A673 (cell line): ENCODE measurements at regions not wholly inside any gene's neighbourhood (a gene's known extent, or its start where the extent isn't known, plus 50 kb on each side); places are given as distances from the start of the nearest gene placed in this dataset.
"Not testable (repeated sequence)": the region's sequence is repeated elsewhere in the genome, so short reads cannot be mapped to it uniquely, and the experiment has no call there.

Source experiments
- BruUV-seq: library from RNA; stranded (reverse); fragments of 400-500 nt; replicated peaks from 2 replicates; lab custom pipeline; 2021; lab: Mats Ljungman, UMichigan
- CTCF ChIA-PET: fragments of 300-600 bp; sonication (Branson Sonifier 250); formaldehyde crosslinking; loops from one replicate; lab custom pipeline; 2022; ENCODE audit warnings: antibody characterized with exemption; lab: Charles Lee
- POLR2A ChIA-PET: fragments of 300-600 bp; sonication (Branson Sonifier 250); formaldehyde crosslinking; loops from one replicate; lab custom pipeline; 2022; ENCODE audit warnings: antibody characterized with exemption; ENCODE audit not compliant: low non-redundant PET; lab: Charles Lee
- DNase-seq: peaks from one replicate; pipeline ENCODE4 v3.0.0-alpha.2; 2015; ENCODE audit warnings: low spot score
- H3K27ac ChIP-seq: fragments of 200-600 bp; sonication (generic); 2 replicates; pipeline ENCODE4 v1.5.1; 2016; ENCODE audit warnings: mixed run types, low read depth, mild to moderate bottlenecking, mixed read lengths, antibody characterized with exemption, low read length; ENCODE audit not compliant: poor library complexity, severe bottlenecking
- H3K27me3 ChIP-seq: fragments of 200-600 bp; sonication (generic); replicated peaks from 2 replicates; pipeline ENCODE4 v1.6.1; 2017; ENCODE audit warnings: mixed run types, low read depth, mild to moderate bottlenecking, mixed read lengths, antibody characterized with exemption, low read length; ENCODE audit not compliant: insufficient read depth, poor library complexity
- H3K36me3 ChIP-seq: fragments of 200-600 bp; sonication (generic); 2 replicates; pipeline ENCODE4 v1.6.1; 2016; ENCODE audit warnings: mixed run types, mild to moderate bottlenecking, mixed read lengths, antibody characterized with exemption, low read length; ENCODE audit not compliant: insufficient read depth, poor library complexity, severe bottlenecking
- H3K4me1 ChIP-seq: fragments of 200-600 bp; sonication (generic); 2 replicates; pipeline ENCODE4 v1.6.1; 2017; ENCODE audit warnings: mixed run types, mild to moderate bottlenecking, mixed read lengths, antibody characterized with exemption, low read length; ENCODE audit not compliant: insufficient read depth, poor library complexity, severe bottlenecking
- H3K4me3 ChIP-seq: fragments of 200-600 bp; sonication (generic); 2 replicates; pipeline ENCODE4 v1.5.1; 2016; ENCODE audit warnings: low read depth, mixed run types, mild to moderate bottlenecking, mixed read lengths, low read length; ENCODE audit not compliant: poor library complexity, severe bottlenecking
- H3K9me3 ChIP-seq: fragments of 200-600 bp; sonication (generic); 2 replicates; pipeline ENCODE4 v1.6.1; 2016; ENCODE audit warnings: mixed run types, low read depth, mild to moderate bottlenecking, mixed read lengths, antibody characterized with exemption, low read length; ENCODE audit not compliant: poor library complexity, severe bottlenecking
- EZH2 ChIP-seq: fragments of 200-600 bp; sonication (generic); IDR thresholded peaks from 2 replicates; pipeline ENCODE4 v1.6.1; 2017; ENCODE audit warnings: borderline replicate concordance, low read depth, mild to moderate bottlenecking, mixed read lengths, antibody characterized with exemption, low read length; ENCODE audit not compliant: poor library complexity, severe bottlenecking
- intact Hi-C: fragments of 100-400 bp; cut with micrococcal nuclease; formaldehyde crosslinking; loops from one replicate; pipeline ENCODE4 v1.10.0; 2022; ENCODE audit not compliant: unreplicated experiment
- TF ChIP-seq, protein P1 (sequence below): fragments of 300-800, 200-600 bp; sonication (generic); conservative IDR thresholded peaks from 2 replicates; pipeline ENCODE4 v1.5.1; 2017; ENCODE audit warnings: low read depth, mild to moderate bottlenecking, antibody characterized with exemption, low read length, moderate library complexity, mixed read lengths

DNA sequence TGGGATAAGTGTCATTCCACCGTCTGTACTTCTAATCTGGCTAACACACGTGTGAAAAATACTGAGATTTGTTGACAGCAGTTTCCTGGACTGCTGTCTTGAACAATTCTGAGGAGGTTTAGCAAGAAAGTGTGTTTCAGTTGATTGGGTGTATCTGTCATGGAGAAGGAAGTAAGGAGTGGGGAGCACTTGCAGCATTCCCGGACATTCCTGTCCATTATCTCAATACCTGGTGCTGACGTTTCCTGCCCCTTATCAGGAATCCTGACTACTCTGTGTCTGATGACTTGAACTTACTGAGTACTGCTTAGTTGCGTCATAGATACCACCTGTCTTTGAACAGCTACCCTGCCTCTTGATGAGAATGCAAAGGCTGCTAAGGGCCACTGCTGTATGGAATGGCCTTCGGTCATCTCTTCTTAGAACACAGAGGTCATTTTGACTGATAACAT lies 72.0 kb upstream of the VKORC1L1 start:
- Histone ChIP-seq H3K9me3 (no peaks in the 10 kb centered on the region), H3K4me3 (no peak overlapping the region), H3K27ac (no peak overlapping the region), H3K36me3 (no peaks in the 10 kb centered on the region), H3K4me1 (peaks cover 10% of the 10 kb centered on the region), H3K27me3 (no peaks in the 10 kb centered on the region)
- ChIA-PET CTCF (no interaction called here), POLR2A (no interaction called here)
- no TSS peak for BruUV-seq
- no peak for TF ChIP-seq EZH2
- TF ChIP-seq, protein P1, sequence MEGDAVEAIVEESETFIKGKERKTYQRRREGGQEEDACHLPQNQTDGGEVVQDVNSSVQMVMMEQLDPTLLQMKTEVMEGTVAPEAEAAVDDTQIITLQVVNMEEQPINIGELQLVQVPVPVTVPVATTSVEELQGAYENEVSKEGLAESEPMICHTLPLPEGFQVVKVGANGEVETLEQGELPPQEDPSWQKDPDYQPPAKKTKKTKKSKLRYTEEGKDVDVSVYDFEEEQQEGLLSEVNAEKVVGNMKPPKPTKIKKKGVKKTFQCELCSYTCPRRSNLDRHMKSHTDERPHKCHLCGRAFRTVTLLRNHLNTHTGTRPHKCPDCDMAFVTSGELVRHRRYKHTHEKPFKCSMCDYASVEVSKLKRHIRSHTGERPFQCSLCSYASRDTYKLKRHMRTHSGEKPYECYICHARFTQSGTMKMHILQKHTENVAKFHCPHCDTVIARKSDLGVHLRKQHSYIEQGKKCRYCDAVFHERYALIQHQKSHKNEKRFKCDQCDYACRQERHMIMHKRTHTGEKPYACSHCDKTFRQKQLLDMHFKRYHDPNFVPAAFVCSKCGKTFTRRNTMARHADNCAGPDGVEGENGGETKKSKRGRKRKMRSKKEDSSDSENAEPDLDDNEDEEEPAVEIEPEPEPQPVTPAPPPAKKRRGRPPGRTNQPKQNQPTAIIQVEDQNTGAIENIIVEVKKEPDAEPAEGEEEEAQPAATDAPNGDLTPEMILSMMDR = no peak
- intact Hi-C loops = no loop called here
- no peak for DNase-seq

DNA sequence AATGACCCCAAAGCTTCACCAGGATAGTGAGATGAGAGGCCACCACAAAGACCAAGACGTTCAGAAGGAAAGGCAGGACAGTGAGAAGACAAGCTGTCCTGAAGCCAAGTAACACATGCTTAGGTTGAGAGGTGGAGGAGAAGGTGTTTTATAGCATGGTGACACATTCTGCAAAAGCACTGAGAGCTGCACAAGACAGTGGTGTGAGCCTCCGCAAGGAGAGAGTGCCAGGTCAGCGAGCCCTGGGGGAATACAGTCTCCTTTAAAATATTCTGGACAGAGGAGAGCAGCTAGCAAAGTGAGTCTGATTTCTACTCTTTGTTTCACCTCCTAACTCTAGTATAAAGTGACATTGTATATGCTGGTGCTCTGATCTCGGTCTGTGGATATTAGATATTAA lies 68.0 kb upstream of the VKORC1L1 start:
- Histone ChIP-seq H3K4me1 (no peaks in the 10 kb centered on the region), H3K27me3 (no peaks in the 10 kb centered on the region), H3K27ac (no peak overlapping the region), H3K4me3 (no peak overlapping the region), H3K36me3 (no peaks in the 10 kb centered on the region), H3K9me3 (no peaks in the 10 kb centered on the region)
- BruUV-seq = no TSS peak
- ChIA-PET CTCF (no interaction called here), POLR2A (no interaction called here)
- TF ChIP-seq, protein P1 = no peak
- no peak for TF ChIP-seq EZH2
- DNase-seq = no peak
- intact Hi-C loops = no loop called here

DNA sequence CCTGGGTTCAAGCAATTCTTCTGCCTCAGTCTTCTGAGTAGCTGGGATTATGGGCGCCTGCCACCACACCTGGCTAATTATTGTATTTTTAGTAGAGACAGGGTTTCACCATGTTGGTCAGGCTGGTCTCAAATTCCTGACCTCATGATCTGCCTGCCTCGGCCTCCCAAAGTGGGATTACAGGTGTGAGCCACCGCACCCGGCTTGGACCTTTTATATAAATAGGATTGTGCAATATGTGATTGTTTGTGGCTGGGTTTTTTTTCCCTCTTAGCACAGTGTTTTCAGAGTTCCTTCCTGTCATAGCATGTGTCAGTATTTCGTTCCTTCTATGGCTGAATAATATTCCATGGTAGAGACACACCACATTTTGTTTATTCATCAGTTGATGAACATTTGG lies 65.8 kb upstream of the VKORC1L1 start:
- H3K4me3 ChIP-seq, intact Hi-C loops, H3K4me1 ChIP-seq, POLR2A ChIA-PET, H3K36me3 ChIP-seq, H3K9me3 ChIP-seq, H3K27me3 ChIP-seq, H3K27ac ChIP-seq, BruUV-seq, DNase-seq, CTCF ChIA-PET: not testable (repeated sequence)

DNA sequence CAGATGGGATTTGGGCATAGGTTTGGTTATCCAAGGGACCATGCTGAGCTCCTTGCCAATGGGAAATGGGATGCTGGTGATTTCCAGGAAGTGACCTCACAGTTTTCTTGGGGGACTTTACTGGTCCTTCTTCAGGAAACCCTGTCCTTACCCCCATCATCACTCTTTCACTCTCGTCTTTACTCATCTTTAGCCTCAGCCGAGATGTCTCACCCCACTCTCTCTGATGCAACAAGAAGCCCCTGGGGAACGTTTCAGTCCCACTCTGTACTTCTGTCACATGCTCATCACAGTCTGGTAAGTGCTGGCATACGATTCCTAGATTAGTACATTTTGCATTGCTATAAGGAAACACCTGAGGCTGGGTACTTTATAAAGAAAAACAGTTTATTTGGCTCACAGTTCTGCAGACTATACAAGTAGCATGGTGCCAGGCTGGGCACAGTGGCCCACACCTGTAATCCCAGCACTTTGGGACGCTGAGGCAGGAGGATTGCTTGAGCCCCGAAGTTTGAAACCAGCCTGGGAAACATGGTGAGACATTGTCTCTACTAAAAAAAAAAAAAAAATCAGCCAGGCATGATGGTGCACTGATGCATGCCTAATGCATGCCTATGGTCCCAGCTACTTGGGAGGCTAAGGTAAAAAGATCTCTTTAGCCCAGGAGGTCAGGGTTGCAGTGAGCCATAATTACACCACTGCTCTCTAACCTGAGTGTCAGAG lies 63.5 kb upstream of the VKORC1L1 start:
- intact Hi-C loops = no loop called here
- CTCF ChIA-PET = no interaction called here
- BruUV-seq = no TSS peak

More for the DNA sequence above, 63.5 kb upstream of the VKORC1L1 start:
- no peak for TF ChIP-seq EZH2
- TF ChIP-seq, protein P1 = no peak
- H3K27me3 ChIP-seq = no peaks in the 10 kb centered on the region
- no peak overlapping the region for H3K27ac ChIP-seq
- H3K9me3 ChIP-seq = no peaks in the 10 kb centered on the region
- DNase-seq = no peak
- POLR2A ChIA-PET = no interaction called here
- H3K4me3 ChIP-seq = no peak overlapping the region
- no peaks in the 10 kb centered on the region for H3K4me1 ChIP-seq
- no peaks in the 10 kb centered on the region for H3K36me3 ChIP-seq
